T-helper 2 cell (primary cell): ENCODE measurements at regions not wholly inside any gene's neighbourhood (a gene's known extent, or its start where the extent isn't known, plus 50 kb on each side); places are given as distances from the start of the nearest gene placed in this dataset.

Source experiments
- DNase-seq, 5 experiments: peaks; one replicate each; pipeline versions ENCODE4 v3.0.0 to v3.0.0-alpha.2; 2012 to 2022

GRCh38 chr2:71807581-71808451, 339.8 kb downstream of the CYP26B1 start:
- no peak for DNase-seq

GRCh38 chr2:71806432-71806831, 341.2 kb downstream of the CYP26B1 start:
- no peak for DNase-seq

- DNase-seq = no peak
These were observed 343.3 kb downstream of the CYP26B1 start for GRCh38 chr2:71804281-71804751.

GRCh38 chr2:71803398-71803797, 344.3 kb downstream of the CYP26B1 start:
- DNase-seq = no peak

- DNase-seq = no peak
These were observed 345.1 kb downstream of the CYP26B1 start for GRCh38 chr2:71802556-71802955.

- DNase-seq = no peak
These were observed 345.7 kb downstream of the CYP26B1 start for GRCh38 chr2:71801969-71802368.

GRCh38 chr2:71801556-71801955, 346.1 kb downstream of the CYP26B1 start:
- no peak for DNase-seq

GRCh38 chr2:71800851-71801250, 346.8 kb downstream of the CYP26B1 start:
- no peak for DNase-seq

- DNase-seq = no peak
These were observed 346.9 kb downstream of the DYSF start for GRCh38 chr2:71800106-71800809.

- no peak for DNase-seq
These were observed 345.7 kb downstream of the DYSF start for GRCh38 chr2:71799013-71799575.

GRCh38 chr2:71798266-71799012, 345.1 kb downstream of the DYSF start:
- peak in 1 of 5 experiments; percentile 5 for DNase-seq

- DNase-seq = no peak
These were observed 343.9 kb downstream of the DYSF start for GRCh38 chr2:71797035-71797810.

- DNase-seq = no peak
These were observed 342.8 kb downstream of the DYSF start for GRCh38 chr2:71796174-71796593.

GRCh38 chr2:71795486-71795885, 342.1 kb downstream of the DYSF start:
- no peak for DNase-seq

- no peak for DNase-seq
These were observed 341.2 kb downstream of the DYSF start for GRCh38 chr2:71794611-71795010.

- no peak for DNase-seq
These were observed 340.6 kb downstream of the DYSF start for GRCh38 chr2:71793926-71794325.

GRCh38 chr2:71792926-71793761, 339.8 kb downstream of the DYSF start:
- no peak for DNase-seq

GRCh38 chr2:71791501-71792135, 338.3 kb downstream of the DYSF start:
- no peak for DNase-seq

GRCh38 chr2:71791061-71791450, 337.7 kb downstream of the DYSF start:
- no peak for DNase-seq

GRCh38 chr2:71790226-71791060, 337.1 kb downstream of the DYSF start:
- no peak for DNase-seq
